Panc1 (cell line): ENCODE measurements at regions not wholly inside any gene's neighbourhood (a gene's known extent, or its start where the extent isn't known, plus 50 kb on each side); places are given as distances from the start of the nearest gene placed in this dataset.

Experiments
- ATAC-seq: fragments of 200-7000 bp; cut with Tn5 transposase; 2 replicates; pipeline ENCODE4 v1.9.1; 2020; ENCODE audit warnings: mild to moderate bottlenecking, moderate library complexity
- BruUV-seq: library from RNA; stranded (reverse); fragments of 400-500 nt; replicated peaks from 2 replicates; lab custom pipeline; 2021; lab: Mats Ljungman, UMichigan
- CTCF ChIA-PET: fragments of 300-600 bp; sonication (Branson Sonifier 250); formaldehyde crosslinking; loops from one replicate; lab custom pipeline; 2022; ENCODE audit warnings: antibody characterized with exemption; lab: Charles Lee
- POLR2A ChIA-PET: fragments of 300-600 bp; sonication (Branson Sonifier 250); formaldehyde crosslinking; loops from one replicate; lab custom pipeline; 2022; ENCODE audit warnings: antibody characterized with exemption; lab: Charles Lee
- DNase-seq: peaks from one replicate; pipeline ENCODE4 v3.0.0-alpha.2; 2010; ENCODE audit warnings: low read depth, low spot score
- H3K27ac ChIP-seq: 2 replicates; pipeline ENCODE4 v1.5.1; 2011; ENCODE audit warnings: mild to moderate bottlenecking, low read length, inconsistent platforms
- H3K27me3 ChIP-seq: fragments of 200-500 bp; sonication (Bioruptor generic); 2 replicates; pipeline ENCODE4 v1.6.0; 2014; ENCODE audit warnings: low read length, inconsistent platforms; ENCODE audit not compliant: control insufficient read depth, insufficient read depth
- H3K36me3 ChIP-seq: fragments of 200-500 bp; sonication (Bioruptor generic); 2 replicates; pipeline ENCODE4 v1.5.1; 2014; ENCODE audit warnings: inconsistent platforms, mild to moderate bottlenecking, low read length, moderate library complexity; ENCODE audit not compliant: control insufficient read depth, insufficient read depth
- H3K4me1 ChIP-seq: 2 replicates; pipeline ENCODE4 v1.5.1; 2011; ENCODE audit warnings: inconsistent platforms, mild to moderate bottlenecking, low read length, moderate library complexity; ENCODE audit not compliant: control insufficient read depth, insufficient read depth
- H3K4me3 ChIP-seq, 2 experiments: 2 replicates each; pipeline ENCODE4 v1.5.1; 2011 to 2012; ENCODE audit warnings: low read depth in 2 of 2, low read length in 2 of 2, mild to moderate bottlenecking in 2 of 2, inconsistent platforms in 1 of 2, moderate library complexity in 1 of 2
- H3K9me3 ChIP-seq: fragments of 200-500 bp; sonication (Bioruptor generic); 2 replicates; pipeline ENCODE4 v1.5.1; 2014; ENCODE audit warnings: low read depth, mild to moderate bottlenecking, inconsistent platforms, low read length, moderate library complexity; ENCODE audit not compliant: control insufficient read depth, insufficient read depth
- POLR2AphosphoS5 ChIP-seq: IDR thresholded peaks from 2 replicates; pipeline ENCODE4 v1.6.1; 2012; ENCODE audit warnings: mild to moderate bottlenecking, low read depth, low read length, moderate library complexity
- SIN3A ChIP-seq: IDR thresholded peaks from 2 replicates; pipeline ENCODE4 v1.6.1; 2012; ENCODE audit warnings: low read depth, mild to moderate bottlenecking, low read length, moderate library complexity, borderline replicate concordance; ENCODE audit not compliant: insufficient read depth
- TCF7L2 ChIP-seq: IDR thresholded peaks from 2 replicates; pipeline ENCODE4 v1.6.1; 2011; ENCODE audit warnings: mild to moderate bottlenecking, low read depth, low read length, inconsistent platforms
- in situ Hi-C: cut with HindIII; loops from 2 replicates; pipeline ENCODE4 v1.10.0; 2016; ENCODE audit warnings: low sequenced_read_pairs, low pct_unique_long_range_greater_than_20kb
- intact Hi-C: fragments of 100-400 bp; cut with micrococcal nuclease; formaldehyde crosslinking; loops from one replicate; pipeline ENCODE4 v1.10.0; 2022; ENCODE audit not compliant: unreplicated experiment
- TF ChIP-seq, protein P1 (sequence below), 2 experiments: IDR thresholded peaks; 2 replicates each; pipeline ENCODE4 v1.6.1; 2011 to 2012; ENCODE audit warnings: low read depth in 2 of 2, control low read depth in 1 of 2, low read length in 1 of 2, mild to moderate bottlenecking in 1 of 2, moderate library complexity in 1 of 2; ENCODE audit not compliant: insufficient read depth in 1 of 2
- TF ChIP-seq, protein P2 (sequence below): fragments of 450-650 bp; IDR thresholded peaks from 2 replicates; pipeline ENCODE4 v1.5.1; 2017; ENCODE audit warnings: mild to moderate bottlenecking

DNA sequence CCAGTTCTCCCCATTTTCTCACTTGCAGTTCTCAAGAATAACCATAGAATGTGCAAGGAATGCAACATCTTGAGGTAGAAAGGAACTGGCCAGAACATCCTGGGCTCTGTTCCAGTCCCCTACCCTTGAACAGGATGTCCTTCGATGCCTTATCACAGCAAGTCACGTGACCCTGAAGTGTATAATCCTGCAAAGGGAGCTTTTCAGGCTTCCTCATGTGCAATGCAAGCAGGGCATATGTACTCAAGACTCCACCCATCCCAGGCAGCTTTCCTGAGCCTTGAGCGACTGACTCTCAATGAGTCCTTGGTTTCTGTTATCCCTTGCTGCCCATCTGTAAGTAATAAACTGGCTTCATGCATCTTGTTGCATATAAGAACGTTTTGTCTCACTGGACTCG is 311.0 kb downstream of the MRPL39 start:
- Histone ChIP-seq H3K4me1 (no peaks in the 10 kb centered on the region), H3K4me3 (no peak overlapping the region), H3K36me3 (no peaks in the 10 kb centered on the region), H3K9me3 (no peaks in the 10 kb centered on the region), H3K27me3 (no peaks in the 10 kb centered on the region), H3K27ac (no peak overlapping the region)
- POLR2A ChIA-PET = no interaction called here
- CTCF ChIA-PET = no interaction called here
- BruUV-seq = no TSS peak
- no peak for DNase-seq
- intact Hi-C loops (no loop called here), in situ Hi-C loops (no loop called here)
- no peak for ATAC-seq
- TF ChIP-seq POLR2AphosphoS5 (no peak), TCF7L2 (no peak), SIN3A (no peak)
- TF ChIP-seq, protein P1, sequence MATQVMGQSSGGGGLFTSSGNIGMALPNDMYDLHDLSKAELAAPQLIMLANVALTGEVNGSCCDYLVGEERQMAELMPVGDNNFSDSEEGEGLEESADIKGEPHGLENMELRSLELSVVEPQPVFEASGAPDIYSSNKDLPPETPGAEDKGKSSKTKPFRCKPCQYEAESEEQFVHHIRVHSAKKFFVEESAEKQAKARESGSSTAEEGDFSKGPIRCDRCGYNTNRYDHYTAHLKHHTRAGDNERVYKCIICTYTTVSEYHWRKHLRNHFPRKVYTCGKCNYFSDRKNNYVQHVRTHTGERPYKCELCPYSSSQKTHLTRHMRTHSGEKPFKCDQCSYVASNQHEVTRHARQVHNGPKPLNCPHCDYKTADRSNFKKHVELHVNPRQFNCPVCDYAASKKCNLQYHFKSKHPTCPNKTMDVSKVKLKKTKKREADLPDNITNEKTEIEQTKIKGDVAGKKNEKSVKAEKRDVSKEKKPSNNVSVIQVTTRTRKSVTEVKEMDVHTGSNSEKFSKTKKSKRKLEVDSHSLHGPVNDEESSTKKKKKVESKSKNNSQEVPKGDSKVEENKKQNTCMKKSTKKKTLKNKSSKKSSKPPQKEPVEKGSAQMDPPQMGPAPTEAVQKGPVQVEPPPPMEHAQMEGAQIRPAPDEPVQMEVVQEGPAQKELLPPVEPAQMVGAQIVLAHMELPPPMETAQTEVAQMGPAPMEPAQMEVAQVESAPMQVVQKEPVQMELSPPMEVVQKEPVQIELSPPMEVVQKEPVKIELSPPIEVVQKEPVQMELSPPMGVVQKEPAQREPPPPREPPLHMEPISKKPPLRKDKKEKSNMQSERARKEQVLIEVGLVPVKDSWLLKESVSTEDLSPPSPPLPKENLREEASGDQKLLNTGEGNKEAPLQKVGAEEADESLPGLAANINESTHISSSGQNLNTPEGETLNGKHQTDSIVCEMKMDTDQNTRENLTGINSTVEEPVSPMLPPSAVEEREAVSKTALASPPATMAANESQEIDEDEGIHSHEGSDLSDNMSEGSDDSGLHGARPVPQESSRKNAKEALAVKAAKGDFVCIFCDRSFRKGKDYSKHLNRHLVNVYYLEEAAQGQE (IDR thresholded peaks at IDR 0.05; ENCODE audit: insufficient read depth in 1 of 2, low read depth in 2 of 2, low read length in 1 of 2) = no peak
- TF ChIP-seq, protein P2, sequence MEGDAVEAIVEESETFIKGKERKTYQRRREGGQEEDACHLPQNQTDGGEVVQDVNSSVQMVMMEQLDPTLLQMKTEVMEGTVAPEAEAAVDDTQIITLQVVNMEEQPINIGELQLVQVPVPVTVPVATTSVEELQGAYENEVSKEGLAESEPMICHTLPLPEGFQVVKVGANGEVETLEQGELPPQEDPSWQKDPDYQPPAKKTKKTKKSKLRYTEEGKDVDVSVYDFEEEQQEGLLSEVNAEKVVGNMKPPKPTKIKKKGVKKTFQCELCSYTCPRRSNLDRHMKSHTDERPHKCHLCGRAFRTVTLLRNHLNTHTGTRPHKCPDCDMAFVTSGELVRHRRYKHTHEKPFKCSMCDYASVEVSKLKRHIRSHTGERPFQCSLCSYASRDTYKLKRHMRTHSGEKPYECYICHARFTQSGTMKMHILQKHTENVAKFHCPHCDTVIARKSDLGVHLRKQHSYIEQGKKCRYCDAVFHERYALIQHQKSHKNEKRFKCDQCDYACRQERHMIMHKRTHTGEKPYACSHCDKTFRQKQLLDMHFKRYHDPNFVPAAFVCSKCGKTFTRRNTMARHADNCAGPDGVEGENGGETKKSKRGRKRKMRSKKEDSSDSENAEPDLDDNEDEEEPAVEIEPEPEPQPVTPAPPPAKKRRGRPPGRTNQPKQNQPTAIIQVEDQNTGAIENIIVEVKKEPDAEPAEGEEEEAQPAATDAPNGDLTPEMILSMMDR = no peak

DNA sequence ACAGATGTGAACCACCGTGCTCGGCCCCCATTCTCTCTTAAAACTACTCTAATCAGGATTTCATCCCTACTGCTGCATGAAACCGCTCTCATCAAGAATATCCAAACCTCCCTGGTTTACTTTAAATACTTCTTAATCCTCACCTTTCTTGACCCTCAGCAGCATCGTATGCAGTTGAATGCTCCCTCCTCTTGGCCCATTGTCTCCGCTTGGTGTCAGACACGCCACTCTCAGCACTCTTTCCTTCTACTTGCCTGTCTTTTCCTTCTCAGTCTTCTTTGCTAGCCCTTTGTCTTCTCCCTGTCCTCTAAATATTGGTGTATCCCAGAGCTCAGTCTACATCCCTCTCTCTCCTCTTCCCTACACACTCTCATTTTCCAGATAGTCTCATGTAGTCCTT is 314.9 kb downstream of the MRPL39 start:
- ChIA-PET CTCF (no interaction called here), POLR2A (no interaction called here)
- DNase-seq (no peak), ATAC-seq (no peak)
- no peaks in the 10 kb centered on the region for H3K36me3 ChIP-seq
- no peak overlapping the region for H3K4me3 ChIP-seq
- no peaks in the 10 kb centered on the region for H3K4me1 ChIP-seq
- no peak overlapping the region for H3K27ac ChIP-seq
- no TSS peak for BruUV-seq
- H3K9me3 ChIP-seq = no peaks in the 10 kb centered on the region
- intact Hi-C loops = no loop called here
- in situ Hi-C loops = no loop called here
- TF ChIP-seq TCF7L2 (no peak), SIN3A (no peak), POLR2AphosphoS5 (no peak)
- TF ChIP-seq, protein P1 (IDR thresholded peaks at IDR 0.05; ENCODE audit: insufficient read depth in 1 of 2, low read depth in 2 of 2, low read length in 1 of 2) = no peak
- TF ChIP-seq, protein P2 = no peak
- no peaks in the 10 kb centered on the region for H3K27me3 ChIP-seq
